Neuronal stem cell (in vitro differentiated cells): ENCODE measurements at regions not wholly inside any gene's neighbourhood (a gene's known extent, or its start where the extent isn't known, plus 50 kb on each side); places are given as distances from the start of the nearest gene placed in this dataset.

Experiments used
- DNase-seq: peaks from one replicate; pipeline ENCODE4 v3.0.0-alpha.2; 2013; ENCODE audit warnings: low spot score
- H2AFZ ChIP-seq: one replicate; pipeline ENCODE4 v1.6.1; 2013; ENCODE audit warnings: mild to moderate bottlenecking, low read length, inconsistent platforms
- H2AK5ac ChIP-seq: 2 replicates; pipeline ENCODE4 v1.6.1; 2013; ENCODE audit warnings: low read depth, mild to moderate bottlenecking, inconsistent platforms, low read length, moderate library complexity, mixed read lengths
- H2BK120ac ChIP-seq: 2 replicates; pipeline ENCODE4 v1.6.1; 2013; ENCODE audit warnings: low read depth, mild to moderate bottlenecking, inconsistent platforms, low read length, moderate library complexity, mixed read lengths
- H2BK12ac ChIP-seq: one replicate; pipeline ENCODE4 v1.6.1; 2013; ENCODE audit warnings: low read length, inconsistent platforms
- H2BK15ac ChIP-seq: 2 replicates; pipeline ENCODE4 v1.6.1; 2013; ENCODE audit warnings: mild to moderate bottlenecking, low read length, inconsistent platforms, mixed read lengths
- H2BK5ac ChIP-seq: one replicate; pipeline ENCODE4 v1.6.1; 2013; ENCODE audit warnings: inconsistent platforms, mild to moderate bottlenecking, low read length, moderate library complexity
- H3K14ac ChIP-seq: one replicate; pipeline ENCODE4 v1.6.1; 2013; ENCODE audit warnings: low read length, inconsistent platforms
- H3K18ac ChIP-seq: 2 replicates; pipeline ENCODE4 v1.6.1; 2013; ENCODE audit warnings: low read length, inconsistent platforms
- H3K23ac ChIP-seq: 2 replicates; pipeline ENCODE4 v1.6.1; 2013; ENCODE audit warnings: low read depth, mild to moderate bottlenecking, mixed read lengths, low read length, inconsistent platforms; ENCODE audit not compliant: poor library complexity
- H3K27ac ChIP-seq: replicated peaks from 3 replicates; pipeline ENCODE4 v1.5.1; 2013; ENCODE audit warnings: low read length, inconsistent platforms
- H3K27me3 ChIP-seq, 3 experiments: 2 replicates each; pipeline ENCODE4 v1.6.1; 2013; ENCODE audit warnings: low read length in 3 of 3, mild to moderate bottlenecking in 2 of 3, inconsistent platforms in 1 of 3, low read depth in 1 of 3, mixed read lengths in 1 of 3, moderate library complexity in 1 of 3; ENCODE audit not compliant: control insufficient read depth in 3 of 3, insufficient read depth in 3 of 3
- H3K36me3 ChIP-seq, 2 donors: replicated peaks in 1 of 2; 2 replicates each; pipeline ENCODE4 v1.6.1; 2013; ENCODE audit warnings: low read length in 2 of 2; ENCODE audit not compliant: control insufficient read depth in 2 of 2, insufficient read depth in 2 of 2
- H3K4ac ChIP-seq: 2 replicates; pipeline ENCODE4 v1.6.1; 2013; ENCODE audit warnings: inconsistent platforms, mild to moderate bottlenecking, low read length, moderate library complexity
- H3K4me1 ChIP-seq, 2 donors: 1 replicate in 1 of 2; 2 replicates in 1 of 2; pipeline ENCODE4 v1.6.1; 2013; ENCODE audit warnings: low read length in 2 of 2, low read depth in 1 of 2; ENCODE audit not compliant: control insufficient read depth in 2 of 2, insufficient read depth in 1 of 2
- H3K4me2 ChIP-seq: one replicate; pipeline ENCODE4 v1.6.1; 2013; ENCODE audit warnings: mild to moderate bottlenecking, low read length, inconsistent platforms; ENCODE audit not compliant: insufficient read depth, poor library complexity, severe bottlenecking
- H3K4me3 ChIP-seq, 2 donors: 2 replicates each; pipeline ENCODE4 v1.5.1; 2013; ENCODE audit warnings: low read length in 2 of 2, mild to moderate bottlenecking in 2 of 2, inconsistent platforms in 1 of 2, moderate library complexity in 1 of 2
- H3K79me1 ChIP-seq: one replicate; pipeline ENCODE4 v1.6.1; 2013; ENCODE audit warnings: low read depth, mild to moderate bottlenecking, inconsistent platforms, low read length, moderate library complexity
- H3K9ac ChIP-seq: one replicate; pipeline ENCODE4 v1.6.1; 2013; ENCODE audit warnings: mild to moderate bottlenecking, low read depth, low read length, inconsistent platforms; ENCODE audit not compliant: poor library complexity
- H3K9me3 ChIP-seq, 2 donors: replicated peaks in 1 of 2; 2 replicates each; pipeline versions ENCODE3 to v1.6.1; 2013; ENCODE audit warnings: low read length in 2 of 2, mild to moderate bottlenecking in 2 of 2, inconsistent platforms in 1 of 2, low read depth in 1 of 2, mixed read lengths in 1 of 2, moderate library complexity in 1 of 2; ENCODE audit not compliant: control insufficient read depth in 2 of 2, insufficient read depth in 1 of 2
- H4K8ac ChIP-seq: one replicate; pipeline ENCODE4 v1.6.1; 2013; ENCODE audit warnings: low read depth, mild to moderate bottlenecking, inconsistent platforms, low read length, moderate library complexity
- H4K91ac ChIP-seq: one replicate; pipeline ENCODE4 v1.6.1; 2013; ENCODE audit warnings: low read length, low read depth, mild to moderate bottlenecking, inconsistent platforms; ENCODE audit not compliant: poor library complexity
- WGBS, 2 donors: extraction: QIAGEN DNeasy Blood & Tissue Kit; methylation state at CpG; one replicate each; pipeline ENCODE4 v1.1.7; 2013; ENCODE audit warnings: missing lambda C conversion rate in 2 of 2, mixed read lengths in 1 of 2; ENCODE audit not compliant: insufficient read length in 2 of 2, insufficient replicate concordance in 1 of 2; ENCODE audit errors: extremely low coverage in 2 of 2; 5-methylcytosine and 5-hydroxymethylcytosine counted together

DNA sequence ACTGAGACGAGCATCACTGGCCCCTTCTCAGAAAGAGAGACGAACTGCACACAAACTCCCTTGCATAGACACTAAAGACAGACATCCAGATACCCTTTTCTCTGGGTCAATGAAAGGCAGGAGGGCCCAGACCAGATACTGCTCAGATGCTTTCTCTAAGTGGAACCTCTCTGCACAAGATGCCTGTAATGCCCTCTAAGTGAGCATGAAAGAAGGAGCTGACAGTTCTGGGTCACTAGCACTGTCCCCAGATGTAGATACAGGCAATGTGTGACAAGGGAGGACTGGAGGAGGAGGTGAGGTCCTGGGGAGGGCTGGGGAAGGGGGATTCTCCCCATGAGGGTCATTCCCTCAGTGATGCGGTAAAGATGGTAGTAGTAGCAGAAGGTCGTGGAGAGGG is 501.0 kb upstream of the CDH11 start:
- no CpG with 5 or more reads among the region's 4 CpGs for WGBS, 2 donors
- Histone ChIP-seq H3K27ac (no peak overlapping the region), H2BK12ac (no peak overlapping the region), H3K9me3 (peaks cover 0 to 2% of the 10 kb centered on the region in 2 donors), H3K4ac (no peak overlapping the region), H3K9ac (no peak overlapping the region), H2AFZ (no peak overlapping the region), H3K18ac (no peak overlapping the region), H3K14ac (no peak overlapping the region), H3K23ac (no peak overlapping the region), H2BK5ac (no peak overlapping the region), H3K27me3 (no peaks in the 10 kb centered on the region), H3K4me1 (no peaks in the 10 kb centered on the region), H2BK120ac (no peak overlapping the region), H4K8ac (no peak overlapping the region), H3K36me3 (no peaks in the 10 kb centered on the region), H2BK15ac (no peak overlapping the region), H2AK5ac (no peak overlapping the region), H3K79me1 (no peaks in the 10 kb centered on the region), H3K4me2 (no peak overlapping the region), H4K91ac (no peak overlapping the region), H3K4me3 (no peak overlapping the region)
- no peak for DNase-seq

GRCh38 chr16:65622151-65622550 is 500.3 kb upstream of the CDH11 start:
- Histone ChIP-seq H3K79me1 (no peaks in the 10 kb centered on the region), H3K4ac (no peak overlapping the region), H2AFZ (no peak overlapping the region), H3K9ac (no peak overlapping the region), H2BK15ac (peak overlapping the region; percentile 32), H3K36me3 (no peaks in the 10 kb centered on the region), H3K27me3 (no peaks in the 10 kb centered on the region), H2BK120ac (no peak overlapping the region), H2AK5ac (peak overlapping the region; percentile 38), H3K9me3 (peaks cover 0 to 2% of the 10 kb centered on the region in 2 donors), H3K23ac (no peak overlapping the region), H4K8ac (no peak overlapping the region), H3K27ac (no peak overlapping the region), H3K4me2 (no peak overlapping the region), H3K4me3 (no peak overlapping the region), H2BK5ac (no peak overlapping the region), H4K91ac (no peak overlapping the region), H3K4me1 (no peaks in the 10 kb centered on the region), H3K18ac (peak overlapping the region; percentile 76), H3K14ac (peak overlapping the region; percentile 60), H2BK12ac (no peak overlapping the region)
- DNase-seq = no peak
- no CpG with 5 or more reads among the region's 5 CpGs for WGBS, 2 donors

- Histone ChIP-seq H3K27me3 (no peaks in the 10 kb centered on the region), H3K4ac (no peak overlapping the region), H3K36me3 (no peaks in the 10 kb centered on the region), H3K4me3 (no peak overlapping the region), H4K8ac (no peak overlapping the region), H2AFZ (no peak overlapping the region), H3K4me2 (no peak overlapping the region), H2AK5ac (no peak overlapping the region), H3K79me1 (no peaks in the 10 kb centered on the region), H3K9me3 (peaks cover 0 to 2% of the 10 kb centered on the region in 2 donors), H3K14ac (no peak overlapping the region), H3K27ac (no peak overlapping the region), H2BK120ac (no peak overlapping the region), H2BK12ac (no peak overlapping the region), H2BK15ac (peak overlapping the region; percentile 65), H2BK5ac (no peak overlapping the region), H3K9ac (no peak overlapping the region), H4K91ac (no peak overlapping the region), H3K23ac (no peak overlapping the region), H3K18ac (peak overlapping the region; percentile 23), H3K4me1 (no peaks in the 10 kb centered on the region)
- WGBS, 2 donors = no CpG with 5 or more reads among the region's 3 CpGs
- DNase-seq = no peak
Observed at GRCh38 chr16:65621640-65622039, 499.8 kb upstream of the CDH11 start.

GRCh38 chr16:65619606-65620005 is 497.7 kb upstream of the CDH11 start:
- H3K27me3 ChIP-seq = no peaks in the 10 kb centered on the region
- H4K91ac ChIP-seq = no peak overlapping the region
- no peak overlapping the region for H3K18ac ChIP-seq
- WGBS, 2 donors = no CpG with 5 or more reads among the region's 3 CpGs
- H2BK5ac ChIP-seq = no peak overlapping the region
- H3K9me3 ChIP-seq = no peaks in the 10 kb centered on the region
- no peak for DNase-seq
- no peak overlapping the region for H3K4me2 ChIP-seq
- H3K79me1 ChIP-seq = no peaks in the 10 kb centered on the region
- H3K4me3 ChIP-seq = no peak overlapping the region
- H3K36me3 ChIP-seq = no peaks in the 10 kb centered on the region
- H3K14ac ChIP-seq = no peak overlapping the region
- no peak overlapping the region for H3K27ac ChIP-seq
- H2BK12ac ChIP-seq = no peak overlapping the region
- H4K8ac ChIP-seq = no peak overlapping the region
- H2BK120ac ChIP-seq = no peak overlapping the region
- no peak overlapping the region for H2AK5ac ChIP-seq
- H2AFZ ChIP-seq = no peak overlapping the region
- no peak overlapping the region for H3K9ac ChIP-seq
- H2BK15ac ChIP-seq = no peak overlapping the region
- no peak overlapping the region for H3K4ac ChIP-seq
- H3K4me1 ChIP-seq = no peaks in the 10 kb centered on the region
- H3K23ac ChIP-seq = no peak overlapping the region
